Neuronal stem cell (in vitro differentiated cells): ENCODE measurements at regions not wholly inside any gene's neighbourhood (a gene's known extent, or its start where the extent isn't known, plus 50 kb on each side); places are given as distances from the start of the nearest gene placed in this dataset.

ENCODE experiments used
- DNase-seq: peaks from one replicate; pipeline ENCODE4 v3.0.0-alpha.2; 2013; ENCODE audit warnings: low spot score
- H2AFZ ChIP-seq: one replicate; pipeline ENCODE4 v1.6.1; 2013; ENCODE audit warnings: mild to moderate bottlenecking, low read length, inconsistent platforms
- H2AK5ac ChIP-seq: 2 replicates; pipeline ENCODE4 v1.6.1; 2013; ENCODE audit warnings: low read depth, mild to moderate bottlenecking, inconsistent platforms, low read length, moderate library complexity, mixed read lengths
- H2BK120ac ChIP-seq: 2 replicates; pipeline ENCODE4 v1.6.1; 2013; ENCODE audit warnings: low read depth, mild to moderate bottlenecking, inconsistent platforms, low read length, moderate library complexity, mixed read lengths
- H2BK12ac ChIP-seq: one replicate; pipeline ENCODE4 v1.6.1; 2013; ENCODE audit warnings: low read length, inconsistent platforms
- H2BK15ac ChIP-seq: 2 replicates; pipeline ENCODE4 v1.6.1; 2013; ENCODE audit warnings: mild to moderate bottlenecking, low read length, inconsistent platforms, mixed read lengths
- H2BK5ac ChIP-seq: one replicate; pipeline ENCODE4 v1.6.1; 2013; ENCODE audit warnings: inconsistent platforms, mild to moderate bottlenecking, low read length, moderate library complexity
- H3K14ac ChIP-seq: one replicate; pipeline ENCODE4 v1.6.1; 2013; ENCODE audit warnings: low read length, inconsistent platforms
- H3K18ac ChIP-seq: 2 replicates; pipeline ENCODE4 v1.6.1; 2013; ENCODE audit warnings: low read length, inconsistent platforms
- H3K23ac ChIP-seq: 2 replicates; pipeline ENCODE4 v1.6.1; 2013; ENCODE audit warnings: low read depth, mild to moderate bottlenecking, mixed read lengths, low read length, inconsistent platforms; ENCODE audit not compliant: poor library complexity
- H3K27ac ChIP-seq: replicated peaks from 3 replicates; pipeline ENCODE4 v1.5.1; 2013; ENCODE audit warnings: low read length, inconsistent platforms
- H3K27me3 ChIP-seq, 3 experiments: 2 replicates each; pipeline ENCODE4 v1.6.1; 2013; ENCODE audit warnings: low read length in 3 of 3, mild to moderate bottlenecking in 2 of 3, inconsistent platforms in 1 of 3, low read depth in 1 of 3, mixed read lengths in 1 of 3, moderate library complexity in 1 of 3; ENCODE audit not compliant: control insufficient read depth in 3 of 3, insufficient read depth in 3 of 3
- H3K36me3 ChIP-seq, 2 donors: replicated peaks in 1 of 2; 2 replicates each; pipeline ENCODE4 v1.6.1; 2013; ENCODE audit warnings: low read length in 2 of 2; ENCODE audit not compliant: control insufficient read depth in 2 of 2, insufficient read depth in 2 of 2
- H3K4ac ChIP-seq: 2 replicates; pipeline ENCODE4 v1.6.1; 2013; ENCODE audit warnings: inconsistent platforms, mild to moderate bottlenecking, low read length, moderate library complexity
- H3K4me1 ChIP-seq, 2 donors: 1 replicate in 1 of 2; 2 replicates in 1 of 2; pipeline ENCODE4 v1.6.1; 2013; ENCODE audit warnings: low read length in 2 of 2, low read depth in 1 of 2; ENCODE audit not compliant: control insufficient read depth in 2 of 2, insufficient read depth in 1 of 2
- H3K4me2 ChIP-seq: one replicate; pipeline ENCODE4 v1.6.1; 2013; ENCODE audit warnings: mild to moderate bottlenecking, low read length, inconsistent platforms; ENCODE audit not compliant: insufficient read depth, poor library complexity, severe bottlenecking
- H3K4me3 ChIP-seq, 2 donors: 2 replicates each; pipeline ENCODE4 v1.5.1; 2013; ENCODE audit warnings: low read length in 2 of 2, mild to moderate bottlenecking in 2 of 2, inconsistent platforms in 1 of 2, moderate library complexity in 1 of 2
- H3K79me1 ChIP-seq: one replicate; pipeline ENCODE4 v1.6.1; 2013; ENCODE audit warnings: low read depth, mild to moderate bottlenecking, inconsistent platforms, low read length, moderate library complexity
- H3K9ac ChIP-seq: one replicate; pipeline ENCODE4 v1.6.1; 2013; ENCODE audit warnings: mild to moderate bottlenecking, low read depth, low read length, inconsistent platforms; ENCODE audit not compliant: poor library complexity
- H3K9me3 ChIP-seq, 2 donors: replicated peaks in 1 of 2; 2 replicates each; pipeline versions ENCODE3 to v1.6.1; 2013; ENCODE audit warnings: low read length in 2 of 2, mild to moderate bottlenecking in 2 of 2, inconsistent platforms in 1 of 2, low read depth in 1 of 2, mixed read lengths in 1 of 2, moderate library complexity in 1 of 2; ENCODE audit not compliant: control insufficient read depth in 2 of 2, insufficient read depth in 1 of 2
- H4K8ac ChIP-seq: one replicate; pipeline ENCODE4 v1.6.1; 2013; ENCODE audit warnings: low read depth, mild to moderate bottlenecking, inconsistent platforms, low read length, moderate library complexity
- H4K91ac ChIP-seq: one replicate; pipeline ENCODE4 v1.6.1; 2013; ENCODE audit warnings: low read length, low read depth, mild to moderate bottlenecking, inconsistent platforms; ENCODE audit not compliant: poor library complexity
- WGBS, 2 donors: extraction: QIAGEN DNeasy Blood & Tissue Kit; methylation state at CpG; one replicate each; pipeline ENCODE4 v1.1.7; 2013; ENCODE audit warnings: missing lambda C conversion rate in 2 of 2, mixed read lengths in 1 of 2; ENCODE audit not compliant: insufficient read length in 2 of 2, insufficient replicate concordance in 1 of 2; ENCODE audit errors: extremely low coverage in 2 of 2; 5-methylcytosine and 5-hydroxymethylcytosine counted together

- no peak overlapping the region for H4K91ac ChIP-seq
- DNase-seq = no peak
- no peaks in the 10 kb centered on the region for H3K4me1 ChIP-seq
- H3K14ac ChIP-seq = no peak overlapping the region
- no peak overlapping the region for H2BK5ac ChIP-seq
- no peak overlapping the region for H4K8ac ChIP-seq
- H3K4me3 ChIP-seq = no peak overlapping the region
- no peak overlapping the region for H3K18ac ChIP-seq
- no peak overlapping the region for H2AFZ ChIP-seq
- no peak overlapping the region for H3K4ac ChIP-seq
- no peak overlapping the region for H2AK5ac ChIP-seq
- WGBS, 2 donors = no CpG with 5 or more reads among the region's 2 CpGs
- H3K9ac ChIP-seq = no peak overlapping the region
- H3K27me3 ChIP-seq = no peaks in the 10 kb centered on the region
- H2BK15ac ChIP-seq = no peak overlapping the region
- H3K9me3 ChIP-seq = no peaks in the 10 kb centered on the region
- H3K23ac ChIP-seq = no peak overlapping the region
- no peak overlapping the region for H3K4me2 ChIP-seq
- no peaks in the 10 kb centered on the region for H3K36me3 ChIP-seq
- no peak overlapping the region for H3K27ac ChIP-seq
- no peak overlapping the region for H2BK120ac ChIP-seq
- no peaks in the 10 kb centered on the region for H3K79me1 ChIP-seq
- no peak overlapping the region for H2BK12ac ChIP-seq
These were observed 67.0 kb upstream of the LSAMP start for GRCh38 chr3:116512281-116512680.

- H3K14ac ChIP-seq = no peak overlapping the region
- no peak overlapping the region for H2AK5ac ChIP-seq
- H4K91ac ChIP-seq = no peak overlapping the region
- H2BK15ac ChIP-seq = no peak overlapping the region
- H3K4me1 ChIP-seq = no peaks in the 10 kb centered on the region
- H3K18ac ChIP-seq = no peak overlapping the region
- H3K27ac ChIP-seq = no peak overlapping the region
- H2AFZ ChIP-seq = no peak overlapping the region
- H2BK12ac ChIP-seq = no peak overlapping the region
- no CpG with 5 or more reads among the region's 2 CpGs for WGBS, 2 donors
- H3K4me2 ChIP-seq = no peak overlapping the region
- H4K8ac ChIP-seq = no peak overlapping the region
- no peak overlapping the region for H3K4ac ChIP-seq
- H3K23ac ChIP-seq = no peak overlapping the region
- H3K79me1 ChIP-seq = no peaks in the 10 kb centered on the region
- H3K27me3 ChIP-seq = no peaks in the 10 kb centered on the region
- DNase-seq = no peak
- no peak overlapping the region for H3K9ac ChIP-seq
- no peak overlapping the region for H3K4me3 ChIP-seq
- H2BK5ac ChIP-seq = no peak overlapping the region
- H2BK120ac ChIP-seq = no peak overlapping the region
- H3K9me3 ChIP-seq = no peaks in the 10 kb centered on the region
- no peaks in the 10 kb centered on the region for H3K36me3 ChIP-seq
These were observed 67.6 kb upstream of the LSAMP start for GRCh38 chr3:116512931-116513330.

GRCh38 chr3:116515973-116516372 is 70.7 kb upstream of the LSAMP start:
- Histone ChIP-seq H3K79me1 (no peaks in the 10 kb centered on the region), H2AFZ (no peak overlapping the region), H3K18ac (no peak overlapping the region), H3K4me3 (no peak overlapping the region), H4K8ac (no peak overlapping the region), H3K14ac (no peak overlapping the region), H3K36me3 (no peaks in the 10 kb centered on the region), H3K9ac (no peak overlapping the region), H3K4me2 (no peak overlapping the region), H3K27me3 (no peaks in the 10 kb centered on the region), H3K4me1 (no peaks in the 10 kb centered on the region), H3K4ac (no peak overlapping the region), H2BK15ac (no peak overlapping the region), H2BK120ac (no peak overlapping the region), H2BK5ac (no peak overlapping the region), H3K23ac (no peak overlapping the region), H4K91ac (no peak overlapping the region), H2BK12ac (no peak overlapping the region), H2AK5ac (no peak overlapping the region), H3K27ac (no peak overlapping the region), H3K9me3 (no peaks in the 10 kb centered on the region)
- no CpG with 5 or more reads among the region's 2 CpGs for WGBS, 2 donors
- no peak for DNase-seq

GRCh38 chr3:116517308-116517707 is 72.0 kb upstream of the LSAMP start:
- Histone ChIP-seq H3K27me3 (no peaks in the 10 kb centered on the region), H3K36me3 (no peaks in the 10 kb centered on the region), H3K9me3 (no peaks in the 10 kb centered on the region), H3K9ac (no peak overlapping the region), H4K8ac (no peak overlapping the region), H3K14ac (no peak overlapping the region), H3K18ac (no peak overlapping the region), H2AK5ac (no peak overlapping the region), H3K23ac (no peak overlapping the region), H3K79me1 (no peaks in the 10 kb centered on the region), H3K4me2 (no peak overlapping the region), H4K91ac (no peak overlapping the region), H3K4ac (no peak overlapping the region), H3K4me1 (no peaks in the 10 kb centered on the region), H2BK12ac (no peak overlapping the region), H2BK15ac (no peak overlapping the region), H2BK120ac (no peak overlapping the region), H2AFZ (no peak overlapping the region), H3K27ac (no peak overlapping the region), H3K4me3 (no peak overlapping the region), H2BK5ac (no peak overlapping the region)
- DNase-seq = no peak
- no CpG with 5 or more reads among the region's 1 CpG for WGBS, 2 donors
